Stimulated activated naive CD4-positive, alpha-beta T cell (primary cell): ENCODE measurements at regions not wholly inside any gene's neighbourhood (a gene's known extent, or its start where the extent isn't known, plus 50 kb on each side); places are given as distances from the start of the nearest gene placed in this dataset.
"Not testable (repeated sequence)": the region's sequence is repeated elsewhere in the genome, so short reads cannot be mapped to it uniquely, and the experiment has no call there.

Experiments
- DNase-seq, 6 experiments: peaks; one replicate each; lab custom pipeline; 2025; lab: John Stamatoyannopoulos, UW

DNA sequence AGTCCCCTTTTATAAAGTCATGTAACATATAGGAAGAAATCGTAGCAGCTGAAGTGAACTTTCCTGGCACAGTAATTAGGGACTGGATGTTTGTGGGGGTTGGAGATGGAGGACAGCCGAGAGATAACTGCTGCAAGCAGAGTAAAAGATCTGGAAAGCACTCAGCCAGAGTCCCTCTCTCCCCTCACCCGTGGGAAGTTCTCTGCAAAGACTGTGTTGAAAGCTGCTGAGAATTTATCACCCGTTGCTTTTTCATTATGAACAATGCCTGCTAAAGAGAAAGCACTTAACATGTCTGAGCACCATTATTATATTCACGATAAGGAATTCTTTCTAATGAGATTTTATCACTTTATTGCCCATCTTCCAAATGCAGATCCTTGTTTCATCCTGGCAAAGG lies 248.8 kb downstream of the SHOX2 start:
- no peak for DNase-seq

GRCh38 chr3:157856078-157856939 lies 249.9 kb downstream of the SHOX2 start:
- DNase-seq: no peak

- not testable (repeated sequence) for DNase-seq
Observed at GRCh38 chr3:157845839-157846238, 260.4 kb downstream of the SHOX2 start.

- no peak for DNase-seq
Observed at GRCh38 chr3:157844800-157845565, 261.2 kb downstream of the SHOX2 start.

DNA sequence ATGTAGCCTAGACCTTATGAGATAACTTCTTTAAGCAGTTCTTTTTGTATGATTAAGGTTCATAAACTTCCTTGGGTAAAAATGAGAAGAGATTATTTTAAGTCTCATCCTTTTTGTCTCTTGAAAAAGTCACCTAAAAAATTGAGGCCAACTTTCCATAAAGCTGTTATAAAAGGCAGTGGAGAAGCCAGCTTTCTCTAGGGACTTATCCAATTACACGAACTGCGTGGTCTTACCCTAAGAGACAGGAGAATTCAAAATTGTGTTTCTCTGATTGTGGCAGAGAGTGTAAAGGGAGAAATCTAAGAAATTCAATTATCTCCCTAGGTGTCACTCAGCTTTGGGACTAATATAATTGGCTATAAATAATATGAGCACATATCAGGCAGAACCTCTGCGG lies 262.0 kb downstream of the SHOX2 start:
- DNase-seq: no peak

GRCh38 chr3:157841029-157841428 lies 265.2 kb downstream of the SHOX2 start:
- no peak for DNase-seq

GRCh38 chr3:157840564-157840963 lies 265.7 kb downstream of the SHOX2 start:
- DNase-seq: no peak

DNA sequence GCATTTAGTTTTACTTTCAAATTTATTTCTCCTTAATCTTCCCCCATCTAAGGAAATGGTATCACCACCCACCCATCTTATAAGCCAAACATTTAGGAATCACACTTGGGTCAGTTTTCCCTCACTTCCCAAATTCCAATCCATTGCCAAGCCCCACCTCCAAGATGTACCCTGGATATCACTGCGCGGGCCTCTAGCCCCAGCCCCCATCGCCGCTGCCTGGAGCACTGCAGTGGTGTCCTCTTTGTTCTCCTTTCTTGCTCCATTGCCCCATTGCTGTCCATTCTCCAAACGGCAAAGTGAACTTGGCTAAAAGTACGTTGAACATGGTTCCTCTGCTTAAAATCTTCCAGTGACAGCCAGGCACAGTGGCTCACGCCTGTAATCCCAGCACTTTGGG lies 267.8 kb downstream of the SHOX2 start:
- no peak for DNase-seq

- no peak for DNase-seq
Observed at GRCh38 chr3:157837336-157837735, 268.9 kb downstream of the SHOX2 start.

DNA sequence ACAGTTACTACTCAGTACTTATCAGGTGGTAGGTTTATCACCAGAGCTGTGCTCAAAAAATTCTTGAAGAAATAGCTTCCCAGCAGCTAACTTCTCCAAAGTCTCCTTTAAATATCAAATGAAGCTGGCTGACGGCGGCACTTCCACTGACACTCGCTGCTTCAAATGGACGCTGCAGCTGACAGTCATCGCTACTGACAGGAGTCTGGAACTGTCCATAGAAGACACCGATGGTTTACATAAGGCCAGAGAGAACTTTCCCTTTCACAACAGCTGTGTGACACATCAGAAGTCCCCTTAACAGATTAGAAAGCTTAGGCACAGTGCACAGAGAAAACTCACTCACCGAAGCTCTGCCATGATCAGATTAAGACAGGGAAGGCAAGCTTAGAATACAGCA lies 270.2 kb downstream of the SHOX2 start:
- DNase-seq: no peak

- no peak for DNase-seq
Observed at GRCh38 chr3:157832588-157832987, 273.6 kb downstream of the SHOX2 start.

DNA sequence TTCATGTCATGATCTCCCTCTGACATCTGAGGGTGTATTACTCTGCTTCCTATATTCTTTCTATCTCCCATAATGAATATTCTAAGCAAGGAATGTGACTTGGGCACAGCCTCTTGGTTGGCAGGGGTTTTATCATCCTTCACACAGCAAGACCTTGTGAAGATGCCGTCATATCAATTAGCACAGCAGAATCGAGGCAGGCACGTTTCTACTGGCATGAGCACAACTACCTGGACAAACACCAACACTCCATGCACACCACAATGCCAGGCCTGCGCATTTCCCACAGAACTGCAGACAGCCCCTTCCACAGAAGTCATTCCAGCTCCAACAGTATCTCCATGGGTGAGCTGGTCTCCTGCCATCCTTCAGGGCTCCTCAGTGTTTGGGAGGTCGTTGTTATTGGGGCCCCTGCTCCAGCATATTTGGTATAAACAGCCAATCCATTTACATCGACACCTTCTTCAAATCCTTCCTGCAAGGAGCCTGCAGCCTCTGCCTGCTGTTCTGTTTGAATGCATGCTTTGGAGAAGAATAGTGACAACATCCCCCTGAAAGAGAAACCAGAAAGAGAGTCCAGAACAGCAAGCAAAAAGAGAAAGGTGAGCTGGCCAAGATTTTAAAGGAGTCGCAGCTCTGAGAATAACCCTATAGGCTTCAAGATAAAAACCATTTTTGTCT lies 275.5 kb downstream of the SHOX2 start:
- no peak for DNase-seq

GRCh38 chr3:157829786-157830185 lies 276.4 kb downstream of the SHOX2 start:
- DNase-seq: no peak

DNA sequence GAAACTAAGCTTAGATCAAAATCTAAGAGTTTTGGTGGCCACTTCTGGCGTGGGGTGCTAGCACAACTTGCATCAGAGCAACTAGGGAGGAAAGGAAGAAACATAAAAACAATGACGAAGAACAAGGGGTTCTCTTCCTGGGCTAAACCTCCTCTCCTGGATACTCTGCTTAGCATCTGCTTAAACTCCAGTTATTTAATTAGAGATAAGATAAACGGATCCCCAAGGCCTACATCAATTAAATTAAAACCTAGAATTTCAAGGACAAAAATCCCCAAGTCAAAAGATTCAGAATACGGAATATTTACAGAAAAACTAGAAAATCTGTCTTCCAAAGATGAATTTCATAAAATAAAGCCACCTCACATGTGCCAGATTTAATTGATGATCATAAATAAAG lies 281.9 kb downstream of the SHOX2 start:
- no peak for DNase-seq

- no peak for DNase-seq
Observed at GRCh38 chr3:157823050-157823449, 283.2 kb downstream of the SHOX2 start.

GRCh38 chr3:157820157-157820517 lies 286.1 kb downstream of the SHOX2 start:
- no peak for DNase-seq

DNA sequence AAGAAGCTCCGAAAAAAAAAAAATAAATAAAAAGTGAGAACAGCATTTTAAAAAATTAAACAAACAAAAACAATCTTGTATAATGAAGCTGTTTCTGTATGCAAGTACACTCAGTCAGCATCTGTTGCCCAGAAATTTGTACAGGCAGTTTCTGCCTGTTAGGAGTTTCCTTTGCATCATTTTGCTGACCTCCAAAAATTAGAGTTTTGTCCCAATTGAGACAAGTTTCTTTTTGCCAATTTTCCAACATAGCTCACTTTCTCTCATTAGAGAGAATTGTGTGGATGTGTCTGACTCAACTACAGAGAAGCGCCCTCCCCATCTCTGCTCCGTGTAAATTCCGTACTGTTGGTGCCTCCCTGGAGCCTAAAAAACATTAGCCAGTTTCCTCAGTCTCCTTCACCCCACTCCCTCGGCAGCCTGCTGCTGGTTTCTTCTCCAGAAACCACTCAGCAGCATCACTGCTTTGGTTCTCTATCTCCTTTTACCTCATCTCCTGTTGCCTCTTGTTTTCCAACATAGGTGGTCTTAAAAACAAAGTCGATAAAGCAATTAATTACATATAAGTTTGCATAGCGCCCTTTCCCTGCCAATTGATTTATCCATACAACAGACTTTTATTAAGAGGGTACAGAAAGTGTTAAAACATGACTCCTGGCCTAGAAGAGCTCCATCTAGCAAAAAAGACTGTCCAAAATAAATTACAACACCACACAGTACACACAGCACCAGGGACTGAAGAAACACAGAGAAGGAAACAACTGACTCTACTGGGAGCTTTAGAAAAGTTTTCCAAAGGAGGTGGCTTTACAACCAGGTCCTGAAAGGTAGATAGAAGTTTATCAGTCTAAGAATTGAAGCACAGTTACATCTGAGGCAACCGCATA lies 286.7 kb downstream of the SHOX2 start:
- no peak for DNase-seq

- no peak for DNase-seq
Observed at GRCh38 chr3:157816896-157817295, 289.3 kb downstream of the SHOX2 start.

DNA sequence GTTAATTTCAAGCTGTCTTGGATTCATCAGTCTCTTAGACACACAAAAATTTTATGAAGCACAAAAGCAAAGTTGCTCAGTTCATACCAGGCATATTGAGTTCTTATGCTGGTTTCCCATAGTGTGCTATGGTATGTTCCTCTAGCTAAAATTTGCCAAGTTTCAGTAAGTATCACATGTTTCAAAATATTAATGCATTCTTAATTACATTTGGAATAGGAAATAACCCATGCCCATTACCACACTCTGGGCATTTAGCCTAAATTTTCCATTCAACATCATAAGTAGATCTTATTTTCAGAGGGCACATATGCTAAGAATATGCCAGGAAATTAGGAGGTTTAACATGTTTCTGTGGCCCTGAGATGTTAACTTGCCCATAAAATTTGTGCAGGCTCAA lies 289.9 kb downstream of the SHOX2 start:
- DNase-seq: no peak

- DNase-seq: no peak
Observed at GRCh38 chr3:157815739-157816138, 290.5 kb downstream of the SHOX2 start.

- DNase-seq: no peak
Observed at GRCh38 chr3:157810924-157811718, 295.1 kb downstream of the SHOX2 start.
